RWPE1 (cell line): ENCODE measurements at regions not wholly inside any gene's neighbourhood (a gene's known extent, or its start where the extent isn't known, plus 50 kb on each side); places are given as distances from the start of the nearest gene placed in this dataset.

Source experiments
- CTCF ChIA-PET: fragments of 350-600 bp; sonication (Branson Sonifier 250); formaldehyde crosslinking; extraction: SDS; loops from one replicate; lab custom pipeline; 2021; lab: Yijun Ruan, JAX
- POLR2A ChIA-PET: fragments of 400-600 bp; formaldehyde crosslinking; extraction: SDS; loops from one replicate; lab custom pipeline; 2020; ENCODE audit warnings: antibody characterized with exemption; ENCODE audit not compliant: low non-redundant PET; lab: Yijun Ruan, JAX
- DNase-seq: peaks from one replicate; pipeline ENCODE4 v3.0.0; 2012; ENCODE audit warnings: low spot score
- H3K27ac ChIP-seq: fragments of 450-650 bp; 2 replicates; pipeline ENCODE4 v1.5.1; 2017
- CTCF ChIP-seq: fragments of 450-650 bp; conservative IDR thresholded peaks from 2 replicates; pipeline ENCODE4 v1.5.1; 2017; ENCODE audit warnings: low read depth, mild to moderate bottlenecking

DNA sequence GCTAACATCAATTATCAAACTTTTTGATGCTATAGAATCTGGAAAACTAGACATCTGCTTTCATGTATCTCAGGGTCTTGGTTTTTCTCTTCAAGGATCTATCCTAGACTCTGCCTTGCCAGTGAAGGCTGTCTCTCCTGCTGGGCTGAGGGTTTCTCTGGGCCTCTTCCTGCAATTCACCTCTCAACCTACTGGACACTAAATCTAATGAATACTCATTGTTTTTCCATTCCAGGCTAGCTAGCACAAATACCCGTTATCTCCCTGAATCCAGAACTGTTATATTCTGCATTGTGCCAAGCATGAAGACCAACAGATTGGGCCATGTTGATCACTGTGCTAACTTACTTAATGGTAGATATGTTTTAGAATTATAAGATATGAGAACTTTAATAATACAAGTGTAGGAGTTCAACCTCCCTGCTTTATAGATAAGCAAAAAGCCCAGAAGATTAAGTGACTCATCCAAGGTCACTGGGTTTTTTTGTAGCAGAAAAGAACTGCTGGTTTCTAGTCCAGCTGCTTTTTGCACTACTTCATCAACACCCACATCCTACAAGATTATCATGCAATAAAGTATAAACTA is 56.5 kb upstream of the RNF38 start:
- no peak for DNase-seq
- ChIA-PET CTCF (interaction anchor here (0.8 to 2.2 kb wide), 2 partner anchors 43 to 49 kb away, joined by 3 to 6 read pairs; no protein-coding TSS in a partner anchor), POLR2A (no interaction called here)
- TF ChIP-seq CTCF: no peak
- H3K27ac ChIP-seq: no peak overlapping the region

DNA sequence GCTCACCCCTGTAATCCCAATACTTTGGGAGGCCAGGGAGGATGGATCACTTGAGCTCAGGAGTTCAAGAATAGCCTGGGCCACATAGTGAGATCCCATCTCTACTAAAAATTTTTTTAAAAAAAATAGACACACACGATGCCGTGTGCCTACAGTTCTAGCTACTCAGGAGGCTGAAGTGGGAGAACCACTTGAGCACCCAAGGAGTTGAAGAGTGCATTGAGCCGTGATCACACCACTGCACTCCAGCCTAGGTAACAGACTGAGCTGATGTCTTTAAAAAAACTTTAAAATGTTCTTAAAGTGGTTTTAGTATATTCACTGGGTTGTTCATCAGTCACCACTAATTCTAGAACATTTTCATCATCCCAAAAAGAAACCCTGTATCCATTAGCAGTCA is 51.9 kb upstream of the RNF38 start:
- no peak for DNase-seq
- TF ChIP-seq CTCF: no peak
- ChIA-PET CTCF (interaction anchor here (0.7 to 3.3 kb wide), 3 partner anchors 9 to 84 kb away, joined by 3 to 31 read pairs (median 4); no protein-coding TSS in a partner anchor), POLR2A (no interaction called here)
- H3K27ac ChIP-seq: no peak overlapping the region

DNA sequence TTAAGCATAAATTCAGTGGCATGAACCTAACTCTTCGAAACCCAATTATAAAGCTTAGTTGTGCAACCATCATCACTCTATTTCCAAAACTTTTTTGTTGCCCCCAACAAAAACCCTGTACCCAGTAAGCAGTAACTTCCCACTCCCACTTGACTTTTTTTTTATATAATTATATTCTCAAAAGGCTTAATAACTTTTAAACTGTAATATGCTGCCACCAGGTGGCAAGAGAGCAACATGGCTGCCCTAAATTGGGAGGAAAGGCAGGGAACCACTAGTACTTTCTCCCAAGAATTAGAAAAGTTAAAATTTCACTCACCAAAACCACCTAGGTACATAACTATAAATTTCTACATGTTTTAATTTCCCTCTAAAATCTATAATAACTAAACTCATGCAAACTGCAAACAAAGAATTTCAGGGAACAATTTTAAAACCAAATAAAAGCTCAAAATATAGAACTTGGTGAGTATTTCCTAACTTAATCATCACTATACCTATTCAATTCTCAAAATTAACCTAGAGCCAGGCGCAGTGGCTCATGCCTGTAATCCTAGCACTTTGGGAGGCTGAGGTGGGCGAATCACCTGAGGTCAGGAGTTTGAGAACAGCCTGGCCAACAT is 50.2 kb upstream of the RNF38 start:
- peak; percentile 91 for TF ChIP-seq CTCF
- CTCF ChIA-PET: interaction anchor here (0.6 to 3.3 kb wide), 11 partner anchors 8 to 601 kb away, joined by 3 to 31 read pairs (median 3); no protein-coding TSS in a partner anchor
- H3K27ac ChIP-seq: 0 out of 2 replicates have a peak overlapping the region, but pooled peaks have one; percentile 20
- POLR2A ChIA-PET: no interaction called here
- peak; percentile 48 for DNase-seq
